ENCODE measurements at regions not wholly inside any gene's neighbourhood (a gene's known extent, or its start where the extent isn't known, plus 50 kb on each side); places are given as distances from the start of the nearest gene placed in this dataset.

- TF ChIP-seq PATZ1 (tag by site-specific recombination; IDR thresholded peaks at IDR 0.05), result no peak
- no peak for TF ChIP-seq REST (tag by site-specific recombination; IDR thresholded peaks at IDR 0.05)
- TF ChIP-seq ZNF600 (tag by site-specific recombination; IDR thresholded peaks at IDR 0.05), result no peak
- TF ChIP-seq, protein P1, sequence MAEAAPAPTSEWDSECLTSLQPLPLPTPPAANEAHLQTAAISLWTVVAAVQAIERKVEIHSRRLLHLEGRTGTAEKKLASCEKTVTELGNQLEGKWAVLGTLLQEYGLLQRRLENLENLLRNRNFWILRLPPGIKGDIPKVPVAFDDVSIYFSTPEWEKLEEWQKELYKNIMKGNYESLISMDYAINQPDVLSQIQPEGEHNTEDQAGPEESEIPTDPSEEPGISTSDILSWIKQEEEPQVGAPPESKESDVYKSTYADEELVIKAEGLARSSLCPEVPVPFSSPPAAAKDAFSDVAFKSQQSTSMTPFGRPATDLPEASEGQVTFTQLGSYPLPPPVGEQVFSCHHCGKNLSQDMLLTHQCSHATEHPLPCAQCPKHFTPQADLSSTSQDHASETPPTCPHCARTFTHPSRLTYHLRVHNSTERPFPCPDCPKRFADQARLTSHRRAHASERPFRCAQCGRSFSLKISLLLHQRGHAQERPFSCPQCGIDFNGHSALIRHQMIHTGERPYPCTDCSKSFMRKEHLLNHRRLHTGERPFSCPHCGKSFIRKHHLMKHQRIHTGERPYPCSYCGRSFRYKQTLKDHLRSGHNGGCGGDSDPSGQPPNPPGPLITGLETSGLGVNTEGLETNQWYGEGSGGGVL (tag by site-specific recombination; IDR thresholded peaks at IDR 0.05), result no peak
- TF ChIP-seq ZNF202 (tag by site-specific recombination; IDR thresholded peaks at IDR 0.05; ENCODE audit: borderline replicate concordance), result no peak
- no peak for TF ChIP-seq FEZF1 (tag by site-specific recombination; IDR thresholded peaks at IDR 0.05)
- no peak for TF ChIP-seq ZNF580 (tag by site-specific recombination; IDR thresholded peaks at IDR 0.05)
- no peak for TF ChIP-seq ZNF596 (tag by site-specific recombination; IDR thresholded peaks at IDR 0.05)
- TF ChIP-seq ZSCAN16 (tag by site-specific recombination; IDR thresholded peaks at IDR 0.05), result no peak
- TF ChIP-seq ZNF292 (tag by site-specific recombination; IDR thresholded peaks at IDR 0.05; ENCODE audit: borderline replicate concordance, low read depth), result no peak
- TF ChIP-seq, protein P2, sequence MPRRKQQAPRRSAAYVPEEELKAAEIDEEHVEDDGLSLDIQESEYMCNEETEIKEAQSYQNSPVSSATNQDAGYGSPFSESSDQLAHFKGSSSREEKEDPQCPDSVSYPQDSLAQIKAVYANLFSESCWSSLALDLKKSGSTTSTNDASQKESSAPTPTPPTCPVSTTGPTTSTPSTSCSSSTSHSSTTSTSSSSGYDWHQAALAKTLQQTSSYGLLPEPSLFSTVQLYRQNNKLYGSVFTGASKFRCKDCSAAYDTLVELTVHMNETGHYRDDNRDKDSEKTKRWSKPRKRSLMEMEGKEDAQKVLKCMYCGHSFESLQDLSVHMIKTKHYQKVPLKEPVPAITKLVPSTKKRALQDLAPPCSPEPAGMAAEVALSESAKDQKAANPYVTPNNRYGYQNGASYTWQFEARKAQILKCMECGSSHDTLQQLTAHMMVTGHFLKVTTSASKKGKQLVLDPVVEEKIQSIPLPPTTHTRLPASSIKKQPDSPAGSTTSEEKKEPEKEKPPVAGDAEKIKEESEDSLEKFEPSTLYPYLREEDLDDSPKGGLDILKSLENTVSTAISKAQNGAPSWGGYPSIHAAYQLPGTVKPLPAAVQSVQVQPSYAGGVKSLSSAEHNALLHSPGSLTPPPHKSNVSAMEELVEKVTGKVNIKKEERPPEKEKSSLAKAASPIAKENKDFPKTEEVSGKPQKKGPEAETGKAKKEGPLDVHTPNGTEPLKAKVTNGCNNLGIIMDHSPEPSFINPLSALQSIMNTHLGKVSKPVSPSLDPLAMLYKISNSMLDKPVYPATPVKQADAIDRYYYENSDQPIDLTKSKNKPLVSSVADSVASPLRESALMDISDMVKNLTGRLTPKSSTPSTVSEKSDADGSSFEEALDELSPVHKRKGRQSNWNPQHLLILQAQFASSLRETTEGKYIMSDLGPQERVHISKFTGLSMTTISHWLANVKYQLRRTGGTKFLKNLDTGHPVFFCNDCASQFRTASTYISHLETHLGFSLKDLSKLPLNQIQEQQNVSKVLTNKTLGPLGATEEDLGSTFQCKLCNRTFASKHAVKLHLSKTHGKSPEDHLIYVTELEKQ (tag by site-specific recombination; IDR thresholded peaks at IDR 0.05; ENCODE audit: borderline replicate concordance), result no peak
- TF ChIP-seq KLF8 (tag by site-specific recombination; IDR thresholded peaks at IDR 0.05), result no peak
- TF ChIP-seq BCL6B (tag by site-specific recombination; IDR thresholded peaks at IDR 0.05), result no peak
- no peak for TF ChIP-seq ZNF707 (tag by site-specific recombination; IDR thresholded peaks at IDR 0.05)
Observed at GRCh38 chr4:57607566-57608180, 497.5 kb upstream of the IGFBP7 start (continued).
